ENCODE measurements at regions not wholly inside any gene's neighbourhood (a gene's known extent, or its start where the extent isn't known, plus 50 kb on each side); places are given as distances from the start of the nearest gene placed in this dataset.

DNA sequence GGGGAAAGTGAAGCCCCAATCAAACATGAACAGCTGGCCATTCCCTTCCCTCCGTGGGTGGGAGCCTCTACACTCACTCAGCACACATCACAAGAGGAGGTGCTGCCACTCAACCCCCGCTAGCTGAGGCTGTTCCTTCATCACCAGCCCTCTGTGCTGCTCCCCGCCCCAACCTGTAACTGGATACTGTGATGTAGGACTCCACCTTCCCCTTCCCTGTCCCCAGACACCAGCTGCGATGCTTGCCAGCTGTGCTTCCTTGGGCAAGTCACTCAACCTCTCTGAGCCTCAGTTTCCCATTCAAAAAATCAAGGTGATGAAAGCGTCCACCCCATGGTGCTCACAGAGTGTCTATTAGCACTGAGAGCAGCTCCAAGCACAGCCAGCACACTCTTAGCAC is 273.2 kb downstream of the MRTFB start:
- DNase-seq (ENCODE audit: low spot score) = no peak
- Histone ChIP-seq H3K27me3 (ENCODE audit: insufficient read depth, poor library complexity, severe bottlenecking) (no peaks in the 10 kb centered on the region), H3K4me3 (ENCODE audit: severe bottlenecking) (no peak overlapping the region), H3K4me1 (ENCODE audit: insufficient read depth, poor library complexity, severe bottlenecking) (no peaks in the 10 kb centered on the region), H3K27ac (ENCODE audit: poor library complexity, severe bottlenecking) (no peak overlapping the region), H3K36me3 (ENCODE audit: low read depth) (no peaks in the 10 kb centered on the region), H3K9me3 (ENCODE audit: severe bottlenecking) (peaks cover 2% of the 10 kb centered on the region)
- TF ChIP-seq, protein P1, sequence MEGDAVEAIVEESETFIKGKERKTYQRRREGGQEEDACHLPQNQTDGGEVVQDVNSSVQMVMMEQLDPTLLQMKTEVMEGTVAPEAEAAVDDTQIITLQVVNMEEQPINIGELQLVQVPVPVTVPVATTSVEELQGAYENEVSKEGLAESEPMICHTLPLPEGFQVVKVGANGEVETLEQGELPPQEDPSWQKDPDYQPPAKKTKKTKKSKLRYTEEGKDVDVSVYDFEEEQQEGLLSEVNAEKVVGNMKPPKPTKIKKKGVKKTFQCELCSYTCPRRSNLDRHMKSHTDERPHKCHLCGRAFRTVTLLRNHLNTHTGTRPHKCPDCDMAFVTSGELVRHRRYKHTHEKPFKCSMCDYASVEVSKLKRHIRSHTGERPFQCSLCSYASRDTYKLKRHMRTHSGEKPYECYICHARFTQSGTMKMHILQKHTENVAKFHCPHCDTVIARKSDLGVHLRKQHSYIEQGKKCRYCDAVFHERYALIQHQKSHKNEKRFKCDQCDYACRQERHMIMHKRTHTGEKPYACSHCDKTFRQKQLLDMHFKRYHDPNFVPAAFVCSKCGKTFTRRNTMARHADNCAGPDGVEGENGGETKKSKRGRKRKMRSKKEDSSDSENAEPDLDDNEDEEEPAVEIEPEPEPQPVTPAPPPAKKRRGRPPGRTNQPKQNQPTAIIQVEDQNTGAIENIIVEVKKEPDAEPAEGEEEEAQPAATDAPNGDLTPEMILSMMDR (IDR thresholded peaks at IDR 0.05; ENCODE audit: poor library complexity, severe bottlenecking) = no peak
- ATAC-seq (ENCODE audit: low read depth) = 0 out of 3 replicates have a peak, but pooled peaks have one; percentile 36

DNA sequence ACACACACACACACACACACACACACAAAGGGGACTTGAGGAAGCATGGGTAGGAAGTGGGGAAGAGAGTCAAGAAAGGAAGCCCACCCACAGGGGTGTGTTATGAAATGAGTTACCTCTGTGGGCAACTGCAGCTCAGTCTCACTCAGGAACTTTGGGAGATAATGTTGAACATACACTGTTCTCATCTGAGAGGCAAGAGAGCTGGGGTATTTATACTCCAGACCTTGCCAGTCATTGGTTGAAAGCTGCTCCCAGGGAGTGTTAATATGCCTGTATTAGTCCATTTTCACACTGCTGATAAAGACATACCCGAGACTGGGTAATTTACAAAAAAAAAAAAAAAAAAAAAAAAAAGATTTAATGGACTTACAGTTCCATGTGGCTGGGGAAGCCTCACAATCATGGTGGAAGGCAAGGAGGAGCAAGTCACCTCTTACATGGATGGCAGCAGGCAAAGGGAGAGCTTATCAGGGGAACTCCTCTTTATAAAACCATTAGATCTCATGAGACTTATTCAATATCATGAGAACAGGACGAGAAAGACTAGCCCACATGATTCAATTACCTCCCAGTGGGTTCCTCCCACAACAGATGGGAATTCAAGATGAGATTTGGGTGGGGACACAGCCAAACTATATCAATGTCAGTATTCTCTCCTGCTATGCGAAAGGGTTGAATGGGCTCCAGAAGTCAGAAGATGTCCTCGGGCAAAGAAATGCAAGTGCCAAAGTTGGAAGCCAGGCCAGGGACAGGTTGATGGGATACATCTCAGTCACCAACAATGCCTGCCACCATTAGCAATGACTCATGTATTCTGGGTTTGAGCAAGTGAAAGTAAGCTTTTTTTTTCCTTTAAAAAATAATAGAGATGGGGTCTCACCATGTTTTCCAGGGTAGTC is 270.5 kb downstream of the MRTFB start:
- ATAC-seq (ENCODE audit: low read depth) (no peak), DNase-seq (ENCODE audit: low spot score) (no peak)
- no peaks in the 10 kb centered on the region for H3K36me3 ChIP-seq (ENCODE audit: low read depth)
- peaks cover 2% of the 10 kb centered on the region for H3K9me3 ChIP-seq (ENCODE audit: severe bottlenecking)
- H3K4me3 ChIP-seq (ENCODE audit: severe bottlenecking) = no peak overlapping the region
- TF ChIP-seq, protein P1 (IDR thresholded peaks at IDR 0.05; ENCODE audit: poor library complexity, severe bottlenecking) = no peak
- H3K27ac ChIP-seq (ENCODE audit: poor library complexity, severe bottlenecking) = no peak overlapping the region
- H3K4me1 ChIP-seq (ENCODE audit: insufficient read depth, poor library complexity, severe bottlenecking) = no peaks in the 10 kb centered on the region
- no peaks in the 10 kb centered on the region for H3K27me3 ChIP-seq (ENCODE audit: insufficient read depth, poor library complexity, severe bottlenecking)

DNA sequence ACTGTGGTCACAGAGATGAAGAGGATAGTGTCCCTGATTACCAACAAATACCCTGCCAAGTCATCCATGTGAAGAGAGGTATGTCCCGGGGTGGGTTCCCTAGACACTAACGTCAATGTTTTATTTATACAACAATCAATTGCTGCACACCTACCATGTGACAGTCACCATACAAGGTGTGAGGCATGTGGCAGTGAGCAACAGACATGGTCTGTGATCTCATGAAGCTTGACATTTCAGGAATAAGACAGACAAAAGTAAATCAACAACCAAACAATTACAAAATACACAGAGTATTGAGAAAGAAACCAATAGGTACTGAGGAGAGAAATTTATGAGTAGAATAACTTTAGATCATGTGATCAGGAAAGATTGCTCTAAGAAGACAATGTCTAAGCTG is 268.6 kb downstream of the MRTFB start:
- H3K9me3 ChIP-seq (ENCODE audit: severe bottlenecking) = peaks cover 2% of the 10 kb centered on the region
- H3K4me1 ChIP-seq (ENCODE audit: insufficient read depth, poor library complexity, severe bottlenecking) = peaks cover 2% of the 10 kb centered on the region
- no peaks in the 10 kb centered on the region for H3K27me3 ChIP-seq (ENCODE audit: insufficient read depth, poor library complexity, severe bottlenecking)
- TF ChIP-seq, protein P1 (IDR thresholded peaks at IDR 0.05; ENCODE audit: poor library complexity, severe bottlenecking) = no peak
- ATAC-seq (ENCODE audit: low read depth) = no peak
- H3K27ac ChIP-seq (ENCODE audit: poor library complexity, severe bottlenecking) = no peak overlapping the region
- H3K4me3 ChIP-seq (ENCODE audit: severe bottlenecking) = no peak overlapping the region
- no peak for DNase-seq (ENCODE audit: low spot score)
- no peaks in the 10 kb centered on the region for H3K36me3 ChIP-seq (ENCODE audit: low read depth)

GRCh38 chr16:14338969-14339368 is 267.9 kb downstream of the MRTFB start:
- ATAC-seq (ENCODE audit: low read depth) = no peak
- no peak for DNase-seq (ENCODE audit: low spot score)
- TF ChIP-seq, protein P1 (IDR thresholded peaks at IDR 0.05; ENCODE audit: poor library complexity, severe bottlenecking) = no peak

DNA sequence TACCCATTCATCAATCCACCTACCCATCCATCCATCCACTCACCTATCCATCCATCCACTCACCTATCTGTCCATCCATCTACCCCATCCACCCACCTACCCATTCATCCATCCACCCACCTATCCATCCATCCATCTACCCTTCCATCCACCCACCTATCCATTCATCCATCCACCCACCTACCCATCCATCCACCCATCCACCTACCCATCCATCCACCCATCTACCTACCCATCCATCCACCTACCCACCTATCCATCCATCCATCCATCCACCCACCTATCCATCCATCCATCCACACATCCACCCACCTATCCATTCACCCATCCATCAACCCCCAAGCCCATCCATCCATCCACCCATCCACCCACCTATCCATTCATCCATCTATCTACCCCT is 267.1 kb downstream of the MRTFB start:
- Histone ChIP-seq H3K4me3 (ENCODE audit: severe bottlenecking) (no peak overlapping the region), H3K4me1 (ENCODE audit: insufficient read depth, poor library complexity, severe bottlenecking) (peaks cover 6% of the 10 kb centered on the region), H3K9me3 (ENCODE audit: severe bottlenecking) (peaks cover 2% of the 10 kb centered on the region), H3K27me3 (ENCODE audit: insufficient read depth, poor library complexity, severe bottlenecking) (no peaks in the 10 kb centered on the region), H3K27ac (ENCODE audit: poor library complexity, severe bottlenecking) (no peak overlapping the region), H3K36me3 (ENCODE audit: low read depth) (no peaks in the 10 kb centered on the region)
- ATAC-seq (ENCODE audit: low read depth) (no peak), DNase-seq (ENCODE audit: low spot score) (no peak)
- TF ChIP-seq, protein P1 (IDR thresholded peaks at IDR 0.05; ENCODE audit: poor library complexity, severe bottlenecking) = no peak

More at GRCh38 chr16:14338969-14339368, 267.9 kb downstream of the MRTFB start:
- Histone ChIP-seq H3K27me3 (ENCODE audit: insufficient read depth, poor library complexity, severe bottlenecking) (no peaks in the 10 kb centered on the region), H3K9me3 (ENCODE audit: severe bottlenecking) (peaks cover 2% of the 10 kb centered on the region), H3K27ac (ENCODE audit: poor library complexity, severe bottlenecking) (no peak overlapping the region), H3K4me1 (ENCODE audit: insufficient read depth, poor library complexity, severe bottlenecking) (peaks cover 6% of the 10 kb centered on the region), H3K4me3 (ENCODE audit: severe bottlenecking) (no peak overlapping the region), H3K36me3 (ENCODE audit: low read depth) (no peaks in the 10 kb centered on the region)

Measured in RWPE2 (cell line).